Stimulated activated CD4-positive, alpha-beta T cell treated with anti-CD3 and anti-CD28 coated beads, Interleukin-15, amount 100 ng/mL, for 24 hours (primary cell): ENCODE measurements at regions not wholly inside any gene's neighbourhood (a gene's known extent, or its start where the extent isn't known, plus 50 kb on each side); places are given as distances from the start of the nearest gene placed in this dataset.

Experiments used
- DNase-seq: peaks from one replicate; pipeline ENCODE4 v3.0.0-alpha.2; 2020

- no peak for DNase-seq
Observed at GRCh38 chr12:66919466-66919865, 240.6 kb upstream of the GRIP1 start.

DNA sequence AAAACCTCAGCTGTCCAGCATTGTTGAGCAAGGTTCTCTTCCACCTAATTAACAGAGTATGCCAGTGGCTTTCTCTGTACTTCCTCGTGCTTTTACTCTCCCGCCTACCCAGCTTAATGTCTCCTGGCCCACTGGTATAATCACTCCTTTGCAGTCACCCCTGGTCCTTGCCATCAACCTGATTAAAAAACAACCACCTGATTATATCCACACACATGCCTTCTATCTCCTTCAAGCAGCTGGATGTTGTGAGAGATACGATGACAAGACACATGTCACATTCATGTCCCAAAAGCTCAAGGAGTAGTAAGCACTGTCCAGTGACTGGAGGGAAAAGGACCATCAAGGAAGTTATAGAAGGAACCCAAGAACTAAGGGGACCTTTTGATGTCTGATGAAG lies 241.3 kb upstream of the GRIP1 start:
- DNase-seq, result no peak

DNA sequence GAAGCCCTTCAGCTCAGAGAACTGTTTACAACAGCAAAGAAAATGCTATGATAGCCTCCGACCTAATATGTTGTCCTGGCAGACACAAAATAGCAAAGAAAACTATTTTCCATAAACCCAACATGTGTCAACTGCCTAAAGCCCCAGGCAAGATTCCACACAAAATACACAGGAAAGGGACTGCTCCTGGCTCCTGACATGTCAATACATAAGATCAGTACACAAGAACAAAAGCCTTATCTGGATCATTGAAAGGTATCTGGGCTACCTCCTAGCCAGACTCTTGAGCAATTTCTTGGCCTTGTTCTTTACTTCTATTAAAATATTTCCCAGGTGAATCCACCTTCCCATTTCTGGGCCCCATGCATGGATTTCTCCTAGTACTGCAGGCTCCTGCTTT lies 242.3 kb upstream of the GRIP1 start:
- no peak for DNase-seq

DNA sequence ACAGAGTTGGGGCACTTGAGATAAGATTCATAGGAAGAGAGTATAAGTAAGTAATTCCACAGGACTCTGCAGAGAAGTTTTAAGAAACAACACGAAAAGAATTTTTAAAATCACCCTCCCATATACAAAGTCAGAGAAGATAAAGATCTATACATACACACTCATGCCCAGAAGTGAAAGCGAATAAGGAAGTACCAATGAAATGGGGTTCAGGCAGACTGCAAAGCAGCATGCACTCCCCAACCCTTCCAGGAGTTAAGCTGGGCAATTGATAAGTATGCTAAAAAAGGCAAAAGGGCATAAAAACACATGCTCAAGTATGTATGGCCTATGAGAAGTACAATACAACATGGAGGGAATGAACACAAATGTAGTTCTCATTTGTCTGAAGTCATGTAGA lies 246.2 kb upstream of the GRIP1 start:
- no peak for DNase-seq

DNA sequence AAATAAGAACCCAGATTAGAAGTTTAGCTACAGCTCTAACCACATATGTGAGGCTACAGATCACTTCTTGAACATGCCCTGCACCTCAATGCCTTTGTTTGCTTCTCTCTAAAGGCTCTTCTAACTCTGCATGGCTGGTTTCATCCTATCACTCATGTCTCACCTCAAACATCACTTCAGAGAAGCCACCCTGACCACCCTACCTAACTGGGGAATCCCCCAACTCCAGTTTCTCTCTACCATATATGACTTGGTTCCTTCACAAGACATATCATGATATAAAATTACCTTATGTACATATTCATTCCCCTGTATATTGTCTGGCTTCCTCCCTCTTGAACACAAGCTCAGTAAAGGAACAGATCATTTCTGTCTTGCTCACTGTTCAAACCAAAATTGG lies 250.2 kb upstream of the GRIP1 start:
- peak; percentile 44 for DNase-seq

DNA sequence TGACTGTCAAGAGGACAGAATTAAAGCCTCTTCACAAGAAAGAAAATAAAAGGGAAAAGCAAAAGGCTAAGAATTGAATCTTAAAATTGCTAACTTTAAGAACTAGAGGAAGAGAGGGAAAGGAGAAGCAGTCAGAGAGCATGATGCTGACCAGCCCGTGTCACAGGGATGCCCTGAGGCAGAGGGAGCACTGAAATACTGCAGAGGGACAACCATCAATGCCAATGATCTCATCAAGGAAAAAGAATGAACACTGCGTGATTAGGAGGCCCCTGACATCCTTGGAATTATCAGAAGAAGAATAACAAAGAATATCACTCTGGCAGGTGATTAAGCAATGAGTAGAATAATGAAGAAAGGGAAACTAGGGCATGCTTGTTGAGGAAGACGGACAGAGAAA lies 252.2 kb upstream of the GRIP1 start:
- DNase-seq, result no peak

- no peak for DNase-seq
Observed at GRCh38 chr12:66932126-66932525, 253.2 kb upstream of the GRIP1 start.

- no peak for DNase-seq
Observed at GRCh38 chr12:66934302-66935062, 255.6 kb upstream of the GRIP1 start.

GRCh38 chr12:66941150-66941549 lies 262.3 kb upstream of the GRIP1 start:
- peak; percentile 21 for DNase-seq

GRCh38 chr12:66942741-66943465 lies 264.0 kb upstream of the GRIP1 start:
- no peak for DNase-seq

GRCh38 chr12:66944365-66944764 lies 265.5 kb upstream of the GRIP1 start:
- DNase-seq, result no peak

GRCh38 chr12:66945189-66945817 lies 266.4 kb upstream of the GRIP1 start:
- no peak for DNase-seq

DNA sequence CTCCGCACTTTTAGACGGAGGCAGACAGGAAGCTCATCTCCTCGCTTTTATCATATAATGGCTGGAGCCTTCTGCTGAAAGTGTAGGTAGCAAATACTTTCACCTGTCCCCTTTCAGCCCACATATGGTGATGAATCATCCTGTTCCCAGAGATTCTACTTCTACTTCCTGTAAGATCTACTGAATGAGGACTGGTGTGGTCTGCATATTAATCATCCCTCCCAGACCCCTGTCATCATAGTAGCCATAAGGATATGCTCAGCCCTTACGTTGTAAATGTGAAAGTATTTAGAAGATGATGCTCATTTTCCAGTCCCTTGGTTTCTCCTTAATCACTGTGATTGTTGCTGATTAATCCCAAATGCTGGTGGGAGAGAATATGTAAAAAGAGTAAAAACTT lies 268.2 kb upstream of the GRIP1 start:
- peak; percentile 16 for DNase-seq

GRCh38 chr12:66952668-66953067 lies 273.8 kb upstream of the GRIP1 start:
- DNase-seq, result no peak

DNA sequence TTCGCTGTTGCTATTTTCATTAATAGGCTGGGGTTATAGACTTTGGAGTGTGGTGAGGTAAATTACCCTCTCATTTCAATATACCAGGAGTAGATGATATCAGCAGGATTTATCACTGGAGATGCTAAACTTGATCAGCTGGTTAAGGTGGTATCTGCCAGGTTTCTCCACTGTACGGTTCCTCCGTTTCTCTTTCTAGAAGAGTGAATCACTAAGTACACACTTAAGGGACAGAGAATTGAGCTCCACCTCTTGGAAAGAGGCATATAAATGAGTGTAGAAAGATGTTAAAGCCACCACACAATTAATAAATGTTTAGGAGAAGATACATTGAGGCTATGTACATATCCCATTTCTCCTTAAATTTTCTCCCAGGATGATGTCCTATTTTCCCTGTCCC lies 277.4 kb upstream of the GRIP1 start:
- DNase-seq, result no peak

DNA sequence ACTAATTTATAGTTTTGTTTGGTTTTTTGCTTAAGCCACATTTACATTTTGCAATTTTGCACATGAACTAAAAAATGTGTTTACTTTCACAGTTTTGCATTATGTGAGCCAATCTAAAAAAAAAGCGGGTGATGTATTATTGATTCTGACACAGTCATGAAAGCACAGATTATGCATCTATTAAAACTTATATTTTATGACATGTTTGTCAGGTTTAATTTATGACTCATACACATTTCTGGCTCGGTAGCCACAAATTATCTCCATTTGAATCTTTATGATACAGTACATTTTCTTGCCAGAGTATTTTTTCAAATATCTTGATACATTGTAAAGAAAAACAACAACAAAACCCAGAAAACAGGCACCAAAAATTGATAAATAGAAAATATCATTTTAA lies 280.4 kb upstream of the GRIP1 start:
- no peak for DNase-seq

GRCh38 chr12:66960006-66960405 lies 281.1 kb upstream of the GRIP1 start:
- DNase-seq, result no peak

GRCh38 chr12:66960704-66961690 lies 282.1 kb upstream of the GRIP1 start:
- DNase-seq, result no peak

GRCh38 chr12:66962290-66962689 lies 283.4 kb upstream of the GRIP1 start:
- no peak for DNase-seq

DNA sequence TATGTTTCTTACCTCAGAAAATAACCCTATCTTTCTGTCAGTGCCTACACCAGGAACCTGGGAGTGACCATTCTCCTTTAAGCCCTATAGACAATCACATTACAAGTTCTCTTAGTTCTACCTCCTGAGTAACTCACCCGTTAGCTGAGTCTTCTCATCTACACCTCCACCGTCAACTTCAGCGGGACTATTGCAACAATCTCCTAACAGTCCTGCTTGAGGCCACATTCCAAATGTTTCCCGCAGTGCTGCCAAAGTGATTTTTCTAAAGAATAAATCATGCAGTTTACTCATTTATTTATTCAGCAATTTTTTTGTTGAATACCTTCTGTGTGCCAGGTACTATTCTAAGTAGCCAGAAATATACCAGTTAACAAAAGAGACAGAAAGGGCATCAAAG lies 285.0 kb upstream of the GRIP1 start:
- DNase-seq, result no peak

DNA sequence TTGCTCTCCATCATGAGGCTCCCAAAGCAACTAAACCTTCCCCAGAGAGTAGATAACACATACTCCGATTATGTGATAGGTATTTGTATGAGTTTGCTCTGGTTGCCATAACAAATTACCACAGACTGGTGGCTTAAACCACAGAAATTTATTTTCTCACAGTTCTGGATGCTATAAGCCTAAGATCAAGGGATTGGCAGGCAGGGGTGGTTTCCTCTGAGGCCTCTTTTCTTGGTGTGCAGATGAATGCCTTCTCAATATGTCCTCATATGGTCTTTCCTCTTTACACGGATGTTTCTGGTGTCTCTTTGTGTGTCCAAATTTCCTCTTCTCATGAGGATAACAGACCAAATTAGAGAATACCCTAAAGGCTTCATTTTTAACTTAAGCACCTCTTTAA lies 285.8 kb upstream of the GRIP1 start:
- DNase-seq, result peak; percentile 52

- DNase-seq, result no peak
Observed at GRCh38 chr12:66965621-66966020, 286.7 kb upstream of the GRIP1 start.

DNA sequence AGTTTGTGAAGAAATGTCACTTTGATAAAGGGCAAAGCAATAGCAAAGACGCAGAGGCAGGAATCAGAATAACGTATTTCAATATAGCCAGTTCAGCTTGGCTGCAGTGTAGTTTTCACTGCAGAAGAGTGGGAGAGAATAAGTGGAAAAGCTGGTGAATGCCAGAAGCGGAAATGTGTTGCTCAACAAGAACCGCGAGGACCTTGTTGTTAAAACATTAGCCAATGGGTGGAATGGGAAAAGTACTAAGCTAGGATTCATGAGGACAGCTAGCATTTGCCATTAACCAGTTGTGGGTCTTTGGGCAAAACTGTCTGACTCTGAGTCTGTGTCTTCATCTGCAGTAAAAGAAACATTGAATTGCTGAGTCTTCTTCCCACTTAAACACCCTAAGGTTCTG lies 292.9 kb upstream of the GRIP1 start:
- no peak for DNase-seq
